HCT116 (cell line): ENCODE measurements at regions not wholly inside any gene's neighbourhood (a gene's known extent, or its start where the extent isn't known, plus 50 kb on each side); places are given as distances from the start of the nearest gene placed in this dataset.

Experiments
- ATAC-seq: fragments of 200-7000 bp; cut with Tn5 transposase; 2 replicates; pipeline ENCODE4 v1.9.1; 2020; ENCODE audit warnings: mild to moderate bottlenecking, moderate library complexity
- BruUV-seq: library from RNA; stranded (reverse); fragments of 400-500 nt; replicated peaks from 2 replicates; lab custom pipeline; 2021; lab: Mats Ljungman, UMichigan
- CTCF ChIA-PET: fragments of 300-600 bp; sonication (Branson Sonifier 250); formaldehyde crosslinking; loops from one replicate; lab custom pipeline; 2021; ENCODE audit warnings: antibody characterized with exemption; lab: Charles Lee
- POLR2A ChIA-PET: fragments of 300-600, 350-600 bp; sonication (Branson Sonifier 250); formaldehyde crosslinking; loops from one replicate; lab custom pipeline; 2021; ENCODE audit warnings: antibody characterized with exemption; lab: Charles Lee
- RAD21 ChIA-PET, 2 experiments: fragments of 300-600 bp; sonication (Branson Sonifier 250); formaldehyde crosslinking; loops; one replicate each; lab custom pipeline; 2023; ENCODE audit warnings: low total read pairs in 2 of 2; ENCODE audit not compliant: uncharacterized antibody in 2 of 2, unreplicated experiment in 2 of 2, low non-redundant PET in 1 of 2; lab: Charles Lee
- DNase-seq: peaks from one replicate; pipeline ENCODE4 v3.0.0-alpha.2; 2010; ENCODE audit warnings: low read depth, low spot score
- H2AFZ ChIP-seq: fragments of 200-600 bp; shearing (Covaris generic), sonication (generic); 2 replicates; pipeline ENCODE4 v1.6.1; 2017; ENCODE audit warnings: low read depth, mixed run types, mixed read lengths, antibody characterized with exemption, low read length; ENCODE audit not compliant: poor library complexity, severe bottlenecking
- H3K27ac ChIP-seq: 2 replicates; pipeline ENCODE4 v1.5.1; 2012; ENCODE audit warnings: low read depth, low read length
- H3K27me3 ChIP-seq: fragments of 200-600 bp; sonication (generic); 2 replicates; pipeline ENCODE4 v1.6.1; 2016; ENCODE audit warnings: mixed run types, low read length, mixed read lengths; ENCODE audit not compliant: insufficient read depth
- H3K36me3 ChIP-seq, 2 experiments: fragments of 200-500 bp in 1 of 2; fragments of 200-600 bp in 1 of 2; sonication (Bioruptor generic) in 1 of 2; sonication (generic) in 1 of 2; 2 replicates each; pipeline versions ENCODE4 v1.5.1 to v1.6.1; 2014 to 2016; ENCODE audit warnings: low read length in 2 of 2, inconsistent platforms in 1 of 2, mixed read lengths in 1 of 2, mixed run types in 1 of 2; ENCODE audit not compliant: insufficient read depth in 2 of 2, control insufficient read depth in 1 of 2
- H3K4me1 ChIP-seq, 2 experiments: fragments of 200-600 bp in 1 of 2; sonication (generic) in 1 of 2; 2 replicates each; pipeline versions ENCODE4 v1.5.1 to v1.6.1; 2012 to 2017; ENCODE audit warnings: low read length in 2 of 2, inconsistent platforms in 1 of 2, mild to moderate bottlenecking in 1 of 2, mixed read lengths in 1 of 2, mixed run types in 1 of 2, moderate library complexity in 1 of 2; ENCODE audit not compliant: insufficient read depth in 2 of 2, control insufficient read depth in 1 of 2
- H3K4me2 ChIP-seq: fragments of 200-600 bp; sonication (generic); 2 replicates; pipeline ENCODE4 v1.6.1; 2017; ENCODE audit warnings: mixed run types, low read length, mixed read lengths
- H3K4me3 ChIP-seq, 2 experiments: fragments of 200-600 bp in 1 of 2; sonication (generic) in 1 of 2; replicated peaks in 1 of 2; 2 replicates each; pipeline ENCODE4 v1.5.1; 2011 to 2016; ENCODE audit warnings: low read length in 2 of 2, control low read depth in 1 of 2, low read depth in 1 of 2, mild to moderate bottlenecking in 1 of 2, mixed read lengths in 1 of 2, mixed run types in 1 of 2
- H3K79me2 ChIP-seq: fragments of 200-600 bp; sonication (generic); 2 replicates; pipeline ENCODE4 v1.6.1; 2017; ENCODE audit warnings: mild to moderate bottlenecking, mixed run types, low read length, moderate library complexity, mixed read lengths; ENCODE audit not compliant: insufficient read depth
- H3K9ac ChIP-seq: fragments of 200-600 bp; sonication (generic); 2 replicates; pipeline ENCODE4 v1.6.1; 2016; ENCODE audit warnings: low read length, mixed read lengths
- H3K9me2 ChIP-seq: fragments of 200-600 bp; sonication (generic), shearing (Covaris generic); 2 replicates; pipeline ENCODE4 v1.6.1; 2017; ENCODE audit warnings: mixed run types, mild to moderate bottlenecking, moderate library complexity; ENCODE audit not compliant: insufficient read depth
- H3K9me3 ChIP-seq, 2 experiments: fragments of 200-500 bp in 1 of 2; fragments of 200-600 bp in 1 of 2; sonication (Bioruptor generic) in 1 of 2; sonication (generic) in 1 of 2; 2 replicates each; pipeline ENCODE4 v1.6.1; 2014 to 2017; ENCODE audit warnings: low read length in 2 of 2, mixed read lengths in 2 of 2, inconsistent platforms in 1 of 2, low read depth in 1 of 2, mild to moderate bottlenecking in 1 of 2, mixed run types in 1 of 2, moderate library complexity in 1 of 2; ENCODE audit not compliant: control insufficient read depth in 1 of 2, insufficient read depth in 1 of 2
- H4K20me1 ChIP-seq: fragments of 200-600 bp; sonication (generic), shearing (Covaris generic); 2 replicates; pipeline ENCODE4 v1.6.1; 2017; ENCODE audit warnings: mixed run types, mild to moderate bottlenecking, moderate library complexity; ENCODE audit not compliant: insufficient read depth
- CBX3 ChIP-seq: IDR thresholded peaks from 2 replicates; pipeline ENCODE4 v1.6.1; 2012; ENCODE audit warnings: low read depth
- CTCF ChIP-seq, 3 experiments: fragments of 200-600 bp in 1 of 3; sonication (generic) in 1 of 3; IDR thresholded peaks in 2 of 3; conservative IDR thresholded peaks in 1 of 3; 2 replicates each; pipeline ENCODE4 v1.5.1; 2012 to 2017; ENCODE audit warnings: low read depth in 2 of 3, low read length in 2 of 3, antibody characterized with exemption in 1 of 3, borderline replicate concordance in 1 of 3, control low read depth in 1 of 3, mild to moderate bottlenecking in 1 of 3, mixed read lengths in 1 of 3, mixed run types in 1 of 3, moderate library complexity in 1 of 3; ENCODE audit not compliant: insufficient read depth in 1 of 3
- EZH2phosphoT487 ChIP-seq: fragments of 200-600 bp; IDR thresholded peaks from 2 replicates; pipeline ENCODE4 v1.6.1; 2018; ENCODE audit warnings: antibody characterized with exemption, borderline replicate concordance
- RAD21 ChIP-seq: IDR thresholded peaks from 2 replicates; pipeline ENCODE4 v1.6.1; 2012; ENCODE audit warnings: low read depth, mild to moderate bottlenecking
- intact Hi-C: fragments of 100-400 bp; cut with micrococcal nuclease; formaldehyde crosslinking; loops from 2 replicates; pipeline ENCODE4 v1.10.0; 2022

- Histone ChIP-seq H3K4me2 (no peak overlapping the region), H3K27ac (no peak overlapping the region), H3K36me3 (no peaks in the 10 kb centered on the region), H3K4me1 (no peaks in the 10 kb centered on the region), H3K9me2 (no peaks in the 10 kb centered on the region), H3K4me3 (no peak overlapping the region), H2AFZ (no peak overlapping the region), H3K27me3 (no peaks in the 10 kb centered on the region), H4K20me1 (no peaks in the 10 kb centered on the region), H3K9me3 (no peaks in the 10 kb centered on the region), H3K79me2 (no peaks in the 10 kb centered on the region), H3K9ac (no peak overlapping the region)
- ChIA-PET RAD21 (no interaction called here), CTCF (no interaction called here), POLR2A (no interaction called here)
- DNase-seq (no peak), ATAC-seq (no peak)
- TF ChIP-seq CTCF (IDR thresholded peaks at IDR 0.05 in 2 of 3, conservative IDR thresholded peaks at IDR 0.05 in 1 of 3; ENCODE audit: borderline replicate concordance in 1 of 3, insufficient read depth in 1 of 3, low read depth in 2 of 3, low read length in 2 of 3) (no peak), CBX3 (no peak)
- intact Hi-C loops, result no loop called here
- BruUV-seq, result no TSS peak
These were observed 287.6 kb downstream of the CASP12 start for GRCh38 chr11:104610635-104611034.

DNA sequence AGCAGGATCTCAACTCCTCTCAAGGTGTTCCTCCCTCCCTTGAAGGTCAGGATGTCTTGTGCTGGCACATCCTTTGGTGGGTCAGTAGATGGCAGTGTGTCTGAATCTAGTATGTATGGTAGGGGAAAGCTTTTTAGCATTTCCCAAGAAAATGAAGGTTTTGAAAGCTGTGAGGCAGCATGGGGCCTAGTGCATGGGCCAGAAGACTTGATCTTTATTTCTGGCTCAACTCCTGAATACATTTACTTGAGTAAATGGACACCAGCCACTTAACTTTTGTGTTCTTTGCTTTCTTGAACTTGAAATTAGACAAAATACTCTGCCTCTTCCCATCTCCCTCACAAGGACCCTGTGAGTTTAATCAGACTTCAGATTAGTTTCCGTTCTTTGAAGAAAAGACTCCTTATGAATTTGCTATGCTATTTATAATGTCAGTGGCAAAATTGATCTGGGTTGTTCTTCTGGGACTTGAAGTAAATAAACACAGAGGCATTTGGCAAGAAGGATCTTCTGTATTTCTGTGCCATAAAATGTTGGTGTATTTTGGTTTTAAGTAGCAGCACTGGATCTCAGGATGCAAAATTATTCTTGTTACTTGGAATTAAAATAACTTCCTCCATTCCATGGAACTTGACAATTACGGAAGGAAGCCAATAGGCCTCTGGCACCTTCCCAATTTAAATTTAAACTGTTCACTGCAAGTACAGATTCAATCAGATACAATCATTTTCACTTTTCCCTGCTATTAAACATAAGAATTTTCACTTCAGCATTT, 288.8 kb downstream of the CASP12 start:
- no TSS peak for BruUV-seq
- intact Hi-C loops, result loop anchor here (2.0 kb wide), 1 partner anchor 1253 kb away; no protein-coding TSS in a partner anchor

More for the DNA sequence above, 288.8 kb downstream of the CASP12 start:
- Histone ChIP-seq H2AFZ (peak overlapping the region; percentile 12), H3K27me3 (no peaks in the 10 kb centered on the region), H3K9me2 (no peaks in the 10 kb centered on the region), H3K79me2 (no peaks in the 10 kb centered on the region)
- RAD21 ChIA-PET, result interaction anchor here in 1 of 2 experiments (1.0 kb wide), 1 partner anchor 1254 kb away, joined by 4 read pairs; no protein-coding TSS in a partner anchor
- peak; percentile 28 for DNase-seq
- ATAC-seq, result peak; percentile 99
- CTCF ChIA-PET, result interaction anchor here (0.8 to 1.3 kb wide), 4 partner anchors 11 to 1253 kb away, joined by 3 to 5 read pairs (median 3); no protein-coding TSS in a partner anchor
- TF ChIP-seq RAD21 (peak; percentile 64), CTCF (IDR thresholded peaks at IDR 0.05 in 2 of 3, conservative IDR thresholded peaks at IDR 0.05 in 1 of 3; ENCODE audit: borderline replicate concordance in 1 of 3, insufficient read depth in 1 of 3, low read depth in 2 of 3, low read length in 2 of 3) (peak; percentile 35 to 75 (median 74); a peak in 5 of 6 replicates), EZH2phosphoT487 (no peak)
- TF ChIP-seq, all 23 proteins: peak for 2
- H3K4me1 ChIP-seq, result no peaks in the 10 kb centered on the region
- H3K9ac ChIP-seq, result no peak overlapping the region
- POLR2A ChIA-PET, result no interaction called here
- H3K36me3 ChIP-seq, result no peaks in the 10 kb centered on the region
- H3K4me2 ChIP-seq, result no peak overlapping the region
- no peaks in the 10 kb centered on the region for H4K20me1 ChIP-seq
- H3K27ac ChIP-seq, result no peak overlapping the region
- no peaks in the 10 kb centered on the region for H3K9me3 ChIP-seq
- no peak overlapping the region for H3K4me3 ChIP-seq
